Activated naive CD8-positive, alpha-beta T cell (primary cell): ENCODE measurements at regions not wholly inside any gene's neighbourhood (a gene's known extent, or its start where the extent isn't known, plus 50 kb on each side); places are given as distances from the start of the nearest gene placed in this dataset.

Experiments
- H3K27ac Mint-ChIP-seq: one replicate; pipeline ENCODE4 v1.8.0; 2021; ENCODE audit warnings: mixed read lengths
- H3K27me3 Mint-ChIP-seq: one replicate; pipeline ENCODE4 v1.8.0; 2021; ENCODE audit warnings: mixed read lengths
- H3K36me3 Mint-ChIP-seq: one replicate; pipeline ENCODE4 v1.8.0; 2021; ENCODE audit warnings: mixed read lengths
- H3K4me1 Mint-ChIP-seq: one replicate; pipeline ENCODE4 v1.8.0; 2021; ENCODE audit warnings: low read depth, mixed read lengths
- H3K4me3 Mint-ChIP-seq: one replicate; pipeline ENCODE4 v1.8.0; 2021; ENCODE audit warnings: mild to moderate bottlenecking, mixed read lengths
- H3K9me3 Mint-ChIP-seq: one replicate; pipeline ENCODE4 v1.8.0; 2021; ENCODE audit warnings: low read depth, mixed read lengths

GRCh38 chr13:39200249-39200910 is 162.1 kb downstream of the NHLRC3 start:
- no peaks in the 10 kb centered on the region for H3K36me3 Mint-ChIP-seq
- no peak overlapping the region for H3K4me3 Mint-ChIP-seq
- no peaks in the 10 kb centered on the region for H3K9me3 Mint-ChIP-seq
- H3K27me3 Mint-ChIP-seq = no peaks in the 10 kb centered on the region
- H3K27ac Mint-ChIP-seq = no peak overlapping the region
- peaks cover 2% of the 10 kb centered on the region for H3K4me1 Mint-ChIP-seq

DNA sequence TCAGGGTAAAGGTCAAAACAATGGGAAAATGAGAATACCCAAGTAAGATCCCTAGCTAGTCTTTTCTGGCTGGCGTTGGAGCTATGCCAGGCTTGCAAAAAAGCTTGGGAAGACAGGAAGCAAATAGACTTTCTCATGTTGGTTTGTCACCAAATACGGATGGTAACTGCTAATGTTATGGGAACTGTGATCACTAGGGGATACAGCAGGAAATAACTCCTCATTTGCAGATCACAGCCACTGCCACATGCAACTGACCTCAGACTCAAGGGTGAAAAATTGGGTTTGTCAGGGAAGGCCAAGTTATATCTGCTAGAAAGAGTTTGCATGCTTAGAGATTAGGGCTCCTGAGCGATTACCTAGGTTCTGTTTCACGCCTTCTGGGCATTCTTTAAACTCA is 162.9 kb downstream of the NHLRC3 start:
- Mint-ChIP-seq H3K4me3 (no peak overlapping the region), H3K4me1 (peaks cover 2% of the 10 kb centered on the region), H3K27ac (no peak overlapping the region), H3K9me3 (no peaks in the 10 kb centered on the region), H3K27me3 (no peaks in the 10 kb centered on the region), H3K36me3 (no peaks in the 10 kb centered on the region)

DNA sequence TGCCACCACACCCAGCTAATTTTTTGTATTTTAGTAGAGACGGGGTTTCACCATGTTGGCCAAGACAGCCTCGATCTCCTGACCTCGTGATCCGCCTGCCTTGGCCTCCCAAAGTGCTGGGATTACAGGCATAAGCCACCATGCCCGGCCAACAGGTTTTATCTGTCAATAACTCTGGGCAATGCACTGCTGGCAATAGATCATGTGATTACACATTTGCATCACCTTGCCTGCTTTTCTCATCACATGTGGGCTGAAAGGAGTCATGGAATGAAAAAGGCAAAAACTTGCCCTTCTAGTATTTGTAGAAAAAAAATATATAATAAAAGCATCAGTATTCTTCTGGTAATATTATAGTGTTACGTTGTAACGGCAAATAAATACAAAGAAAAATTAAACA is 164.5 kb downstream of the NHLRC3 start:
- Mint-ChIP-seq H3K36me3 (no peaks in the 10 kb centered on the region), H3K9me3 (no peaks in the 10 kb centered on the region), H3K27me3 (no peaks in the 10 kb centered on the region), H3K4me1 (no peaks in the 10 kb centered on the region), H3K4me3 (no peak overlapping the region), H3K27ac (no peak overlapping the region)

DNA sequence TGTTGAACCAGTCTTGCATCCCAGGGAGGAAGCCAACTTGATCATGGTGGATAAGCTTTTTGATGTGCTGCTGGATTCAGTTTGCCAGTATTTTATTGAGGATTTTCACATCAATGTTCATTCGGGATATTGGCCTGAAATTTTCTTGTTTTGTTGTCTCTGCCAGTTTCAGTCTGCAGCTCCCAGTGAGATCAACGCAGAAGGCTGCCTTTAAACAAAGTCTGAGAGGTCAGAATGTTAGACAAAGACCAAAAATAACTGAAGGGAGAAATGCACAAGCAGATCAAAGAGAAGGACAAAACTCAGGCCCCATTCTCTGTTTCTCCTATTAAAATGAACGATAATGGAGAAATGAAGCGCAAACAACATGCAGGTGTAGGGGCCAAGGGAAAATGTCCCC is 170.4 kb downstream of the NHLRC3 start:
- Mint-ChIP-seq H3K9me3 (no peaks in the 10 kb centered on the region), H3K4me3 (no peak overlapping the region), H3K27ac (no peak overlapping the region), H3K4me1 (no peaks in the 10 kb centered on the region), H3K27me3 (no peaks in the 10 kb centered on the region), H3K36me3 (no peaks in the 10 kb centered on the region)

- peaks cover 4% of the 10 kb centered on the region for H3K27me3 Mint-ChIP-seq
- H3K4me3 Mint-ChIP-seq = no peak overlapping the region
- no peaks in the 10 kb centered on the region for H3K9me3 Mint-ChIP-seq
- no peak overlapping the region for H3K27ac Mint-ChIP-seq
- H3K4me1 Mint-ChIP-seq = no peaks in the 10 kb centered on the region
- no peaks in the 10 kb centered on the region for H3K36me3 Mint-ChIP-seq
Measured at GRCh38 chr13:39209731-39210531, 171.7 kb downstream of the NHLRC3 start.

DNA sequence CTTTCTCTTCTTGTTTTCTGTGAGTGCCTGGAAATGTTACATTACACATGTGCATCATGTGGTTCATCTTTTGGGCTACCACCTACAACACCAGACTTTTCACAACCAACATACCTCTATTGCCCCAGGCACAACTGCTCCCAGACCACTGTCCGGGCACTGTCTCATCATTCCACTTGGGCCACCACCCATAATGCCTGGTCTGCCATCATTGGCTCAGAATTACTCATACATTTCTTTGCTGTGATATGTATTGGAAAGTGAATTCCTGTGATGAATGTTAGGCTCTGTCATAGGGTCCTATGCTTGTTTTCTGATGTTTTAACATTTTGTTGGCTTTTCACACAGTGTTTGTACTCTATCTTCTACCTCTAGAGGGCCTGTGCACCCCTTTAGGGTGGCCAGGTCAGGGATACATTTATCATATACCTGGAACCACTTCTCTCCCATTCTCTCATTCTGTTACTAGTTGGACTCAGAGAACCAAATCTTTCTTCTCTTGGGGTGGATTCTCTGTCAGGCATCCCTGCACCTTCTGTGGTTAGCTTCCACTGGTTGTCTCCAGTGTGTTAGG is 172.8 kb downstream of the NHLRC3 start:
- no peak overlapping the region for H3K4me3 Mint-ChIP-seq
- H3K4me1 Mint-ChIP-seq = no peaks in the 10 kb centered on the region
- H3K36me3 Mint-ChIP-seq = no peaks in the 10 kb centered on the region
- no peaks in the 10 kb centered on the region for H3K9me3 Mint-ChIP-seq
- no peak overlapping the region for H3K27ac Mint-ChIP-seq
- peaks cover 7% of the 10 kb centered on the region for H3K27me3 Mint-ChIP-seq

DNA sequence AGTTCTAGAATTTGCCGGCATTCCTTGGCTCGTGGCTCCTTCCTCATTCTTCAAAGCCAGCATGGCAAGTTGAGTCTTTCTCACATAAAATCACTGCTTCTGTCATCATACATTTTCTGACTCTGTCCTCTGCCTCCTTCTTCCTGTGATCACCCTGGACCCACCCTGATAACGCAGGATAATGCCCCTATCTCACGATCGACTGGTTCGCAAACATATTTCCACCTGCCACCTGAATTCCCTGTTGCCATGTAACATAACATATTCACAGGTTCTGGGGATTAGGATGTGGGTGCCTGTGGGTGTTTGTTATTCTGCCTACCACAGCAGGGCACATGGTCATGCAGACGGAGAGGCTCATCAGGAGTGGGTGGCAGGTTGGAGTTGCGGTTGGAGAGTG is 177.7 kb downstream of the NHLRC3 start:
- H3K27me3 Mint-ChIP-seq = peaks cover 9% of the 10 kb centered on the region
- no peaks in the 10 kb centered on the region for H3K36me3 Mint-ChIP-seq
- H3K9me3 Mint-ChIP-seq = peaks cover 11% of the 10 kb centered on the region
- no peak overlapping the region for H3K4me3 Mint-ChIP-seq
- H3K4me1 Mint-ChIP-seq = no peaks in the 10 kb centered on the region
- no peak overlapping the region for H3K27ac Mint-ChIP-seq

DNA sequence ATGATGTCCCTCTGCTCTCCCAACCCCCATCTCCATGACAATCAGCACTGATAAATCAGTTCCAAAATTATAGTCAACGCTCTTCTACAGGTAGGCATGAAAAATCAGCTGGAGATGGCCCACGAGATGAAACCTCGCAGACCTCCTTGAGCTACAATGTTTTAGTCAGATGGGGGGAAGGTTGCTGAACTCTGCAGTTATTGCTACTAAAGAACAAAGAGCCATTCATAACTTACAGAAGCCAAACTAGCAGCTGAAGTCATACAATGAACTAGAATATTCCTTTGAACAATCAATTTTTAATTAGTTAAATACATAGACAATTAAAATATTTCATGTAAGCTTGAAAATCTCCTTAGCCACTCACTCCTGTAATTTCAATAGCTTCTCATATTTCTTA is 179.2 kb downstream of the NHLRC3 start:
- Mint-ChIP-seq H3K27ac (no peak overlapping the region), H3K4me1 (no peaks in the 10 kb centered on the region), H3K4me3 (no peak overlapping the region), H3K27me3 (peaks cover 9% of the 10 kb centered on the region), H3K36me3 (no peaks in the 10 kb centered on the region), H3K9me3 (peaks cover 11% of the 10 kb centered on the region)

DNA sequence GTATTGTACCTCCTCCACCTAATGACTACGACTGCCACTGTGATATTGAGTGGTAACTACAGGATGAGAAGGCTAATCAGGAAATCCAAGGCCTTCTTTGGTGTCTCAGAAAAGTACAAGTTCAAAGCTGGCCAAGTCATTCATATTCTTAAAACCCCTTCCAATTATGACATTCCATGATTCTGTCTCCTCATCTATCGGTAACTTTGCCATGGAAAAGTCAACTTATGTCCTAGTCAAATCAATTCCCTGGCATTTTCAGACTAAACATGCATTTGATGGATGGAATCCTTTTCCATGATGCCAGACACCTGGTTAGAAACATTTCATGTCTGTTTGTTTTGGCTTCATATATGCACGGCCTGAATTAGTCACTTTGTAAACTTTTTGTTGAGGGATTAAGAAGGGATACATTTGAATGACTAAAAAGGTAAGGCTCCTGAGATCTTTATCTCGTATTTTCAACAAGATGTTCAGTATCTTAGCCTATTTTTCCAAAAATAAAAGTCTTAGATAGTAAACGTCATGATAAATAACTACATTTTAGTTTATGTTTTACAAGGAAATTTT is 186.5 kb downstream of the NHLRC3 start:
- Mint-ChIP-seq H3K27me3 (no peaks in the 10 kb centered on the region), H3K4me3 (no peak overlapping the region), H3K36me3 (no peaks in the 10 kb centered on the region), H3K9me3 (peaks cover 7% of the 10 kb centered on the region), H3K4me1 (no peaks in the 10 kb centered on the region), H3K27ac (no peak overlapping the region)

DNA sequence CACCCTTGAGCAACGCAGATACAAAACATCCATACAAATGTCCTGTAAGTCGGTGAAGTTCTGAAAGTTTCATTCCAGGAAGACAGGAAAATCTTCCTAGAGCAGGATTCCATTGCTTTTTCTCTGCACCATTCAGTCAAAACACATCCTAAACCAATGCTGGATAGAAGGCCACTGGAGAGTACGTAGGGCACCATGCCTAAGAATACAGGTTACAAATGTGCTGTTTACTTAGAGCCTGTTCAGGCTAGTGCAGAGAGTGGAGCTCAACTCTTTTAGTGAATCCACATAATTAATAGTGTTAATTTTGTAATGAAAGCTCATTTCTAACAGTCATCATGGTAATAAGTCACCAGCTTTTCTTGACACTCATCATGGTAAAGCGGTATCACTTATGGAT is 187.6 kb downstream of the NHLRC3 start:
- no peak overlapping the region for H3K27ac Mint-ChIP-seq
- H3K27me3 Mint-ChIP-seq = peaks cover 1% of the 10 kb centered on the region
- H3K4me1 Mint-ChIP-seq = no peaks in the 10 kb centered on the region
- no peaks in the 10 kb centered on the region for H3K9me3 Mint-ChIP-seq
- no peaks in the 10 kb centered on the region for H3K36me3 Mint-ChIP-seq
- no peak overlapping the region for H3K4me3 Mint-ChIP-seq

DNA sequence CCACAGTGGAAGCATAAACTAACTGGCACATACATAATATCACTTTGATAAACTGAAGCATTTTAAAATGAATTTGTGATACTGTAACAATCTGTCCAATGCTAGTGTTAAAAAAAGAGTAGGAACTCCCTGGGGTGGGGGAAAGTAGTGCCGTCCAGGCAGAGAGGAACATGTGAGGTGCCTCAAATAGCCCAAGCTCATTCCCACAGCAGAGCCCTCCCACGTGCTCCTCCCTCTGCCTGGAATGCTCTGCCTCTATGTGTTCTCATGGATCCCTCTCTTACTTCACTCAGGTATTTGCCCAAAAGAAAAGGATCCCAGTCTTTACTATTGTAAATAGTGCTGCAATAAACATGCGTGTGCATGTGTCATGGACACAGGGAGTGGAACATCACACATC is 188.1 kb downstream of the NHLRC3 start:
- H3K27ac Mint-ChIP-seq = no peak overlapping the region
- no peaks in the 10 kb centered on the region for H3K36me3 Mint-ChIP-seq
- no peaks in the 10 kb centered on the region for H3K4me1 Mint-ChIP-seq
- H3K27me3 Mint-ChIP-seq = peaks cover 1% of the 10 kb centered on the region
- no peak overlapping the region for H3K4me3 Mint-ChIP-seq
- no peaks in the 10 kb centered on the region for H3K9me3 Mint-ChIP-seq

DNA sequence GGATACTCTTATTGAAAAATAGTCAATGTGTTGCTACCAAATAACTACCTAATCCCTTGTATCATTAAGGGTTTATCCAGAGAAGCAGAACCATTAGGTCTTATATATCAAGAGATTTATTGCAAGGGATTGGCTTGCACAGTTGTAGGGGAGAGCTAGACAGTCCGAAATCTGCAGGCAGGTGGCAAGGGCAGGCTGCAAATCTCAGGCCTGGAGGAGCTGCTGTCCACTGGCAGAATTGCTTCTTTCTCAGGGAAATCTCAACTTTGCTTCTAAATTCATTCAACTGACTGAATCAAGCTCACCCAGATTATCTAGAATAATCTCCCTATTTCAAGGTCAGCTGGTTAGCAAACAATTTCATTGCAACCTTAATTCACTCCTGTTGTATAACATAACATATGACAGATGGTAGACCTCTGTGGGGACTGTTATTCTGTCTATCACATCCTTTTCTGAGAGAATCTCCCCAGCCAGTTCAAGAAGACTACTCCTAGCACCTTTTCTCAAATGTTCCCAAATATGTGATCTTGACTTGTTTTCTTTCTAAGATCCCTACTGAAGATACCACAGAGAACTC is 194.2 kb downstream of the NHLRC3 start:
- Mint-ChIP-seq H3K9me3 (no peaks in the 10 kb centered on the region), H3K4me3 (no peak overlapping the region), H3K27me3 (peaks cover 7% of the 10 kb centered on the region), H3K4me1 (no peaks in the 10 kb centered on the region), H3K36me3 (no peaks in the 10 kb centered on the region), H3K27ac (no peak overlapping the region)

DNA sequence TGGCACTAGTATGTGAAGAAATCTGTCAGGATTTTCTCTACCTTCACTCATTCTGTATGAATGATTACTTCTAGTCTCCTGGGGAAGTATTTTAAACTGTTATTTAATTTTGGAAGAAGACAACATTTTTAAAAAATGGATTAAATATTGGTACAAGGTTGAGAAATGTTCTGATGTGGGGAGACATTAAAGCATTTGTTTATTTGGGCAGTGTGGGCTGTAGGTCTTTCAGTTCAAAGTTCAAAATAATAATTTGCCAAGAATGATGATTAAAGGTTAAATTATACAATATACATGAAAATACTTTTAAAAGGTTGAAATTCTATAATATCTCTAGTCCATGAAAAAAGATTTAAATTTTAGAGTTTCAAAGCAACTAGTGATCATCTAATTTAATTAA is 194.7 kb downstream of the NHLRC3 start:
- Mint-ChIP-seq H3K36me3 (no peaks in the 10 kb centered on the region), H3K27ac (no peak overlapping the region), H3K9me3 (no peaks in the 10 kb centered on the region), H3K27me3 (peaks cover 7% of the 10 kb centered on the region), H3K4me1 (no peaks in the 10 kb centered on the region), H3K4me3 (no peak overlapping the region)

DNA sequence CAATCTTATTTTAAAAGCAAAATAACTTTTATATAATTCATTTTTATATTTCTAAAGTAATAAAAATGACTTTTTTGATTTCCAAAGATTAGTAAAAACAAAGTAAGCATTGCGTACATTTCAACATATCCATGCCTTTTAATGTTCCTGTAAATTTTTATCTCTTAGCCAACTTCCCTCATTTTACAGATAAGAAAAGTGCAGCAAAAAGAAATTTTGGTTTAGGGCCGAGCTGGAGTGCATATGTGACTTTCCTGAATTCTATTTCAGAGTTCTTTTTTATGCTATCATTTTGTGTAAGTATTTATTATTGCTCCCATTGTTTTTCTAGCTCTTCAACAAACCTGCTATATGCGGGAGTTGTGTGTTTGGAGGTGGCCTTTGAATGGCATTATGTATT is 195.3 kb downstream of the NHLRC3 start:
- no peaks in the 10 kb centered on the region for H3K9me3 Mint-ChIP-seq
- H3K36me3 Mint-ChIP-seq = no peaks in the 10 kb centered on the region
- H3K27me3 Mint-ChIP-seq = peaks cover 7% of the 10 kb centered on the region
- no peaks in the 10 kb centered on the region for H3K4me1 Mint-ChIP-seq
- no peak overlapping the region for H3K27ac Mint-ChIP-seq
- H3K4me3 Mint-ChIP-seq = no peak overlapping the region

GRCh38 chr13:39244561-39245230 is 206.4 kb downstream of the NHLRC3 start:
- no peak overlapping the region for H3K4me3 Mint-ChIP-seq
- H3K9me3 Mint-ChIP-seq = no peaks in the 10 kb centered on the region
- peaks cover 5% of the 10 kb centered on the region for H3K27me3 Mint-ChIP-seq
- no peaks in the 10 kb centered on the region for H3K36me3 Mint-ChIP-seq
- H3K27ac Mint-ChIP-seq = no peak overlapping the region
- no peaks in the 10 kb centered on the region for H3K4me1 Mint-ChIP-seq
